ENCODE measurements at regions not wholly inside any gene's neighbourhood (a gene's known extent, or its start where the extent isn't known, plus 50 kb on each side); places are given as distances from the start of the nearest gene placed in this dataset.

DNA sequence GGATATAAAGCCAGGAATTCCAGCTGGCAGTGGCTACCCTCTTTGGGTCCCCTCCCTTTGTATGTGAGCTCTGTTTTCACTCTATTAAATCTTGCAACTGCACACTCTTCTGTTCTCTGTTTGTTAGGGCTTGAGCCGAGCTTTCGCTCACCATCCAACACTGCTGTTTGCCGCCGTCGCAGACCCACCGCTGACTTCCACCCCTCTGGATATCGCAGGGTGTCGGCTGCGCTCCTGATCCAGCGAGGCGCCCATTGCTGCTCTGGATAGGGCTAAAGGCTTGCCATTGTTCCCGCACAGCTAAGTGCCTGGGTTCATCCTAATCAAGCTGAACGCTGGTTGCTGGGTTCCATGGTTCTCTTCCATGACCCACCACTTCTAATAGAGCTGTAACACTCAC, 1433.5 kb upstream of the ADGRB3 start:
- POLR2A ChIA-PET (ENCODE audit: unreplicated experiment) = no interaction called here
- no peak for TF ChIP-seq EZH2 (IDR thresholded peaks at IDR 0.05; ENCODE audit: low read depth)
- TF ChIP-seq, protein P1, sequence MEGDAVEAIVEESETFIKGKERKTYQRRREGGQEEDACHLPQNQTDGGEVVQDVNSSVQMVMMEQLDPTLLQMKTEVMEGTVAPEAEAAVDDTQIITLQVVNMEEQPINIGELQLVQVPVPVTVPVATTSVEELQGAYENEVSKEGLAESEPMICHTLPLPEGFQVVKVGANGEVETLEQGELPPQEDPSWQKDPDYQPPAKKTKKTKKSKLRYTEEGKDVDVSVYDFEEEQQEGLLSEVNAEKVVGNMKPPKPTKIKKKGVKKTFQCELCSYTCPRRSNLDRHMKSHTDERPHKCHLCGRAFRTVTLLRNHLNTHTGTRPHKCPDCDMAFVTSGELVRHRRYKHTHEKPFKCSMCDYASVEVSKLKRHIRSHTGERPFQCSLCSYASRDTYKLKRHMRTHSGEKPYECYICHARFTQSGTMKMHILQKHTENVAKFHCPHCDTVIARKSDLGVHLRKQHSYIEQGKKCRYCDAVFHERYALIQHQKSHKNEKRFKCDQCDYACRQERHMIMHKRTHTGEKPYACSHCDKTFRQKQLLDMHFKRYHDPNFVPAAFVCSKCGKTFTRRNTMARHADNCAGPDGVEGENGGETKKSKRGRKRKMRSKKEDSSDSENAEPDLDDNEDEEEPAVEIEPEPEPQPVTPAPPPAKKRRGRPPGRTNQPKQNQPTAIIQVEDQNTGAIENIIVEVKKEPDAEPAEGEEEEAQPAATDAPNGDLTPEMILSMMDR (conservative IDR thresholded peaks at IDR 0.05) = no peak
- H3K4me3 ChIP-seq = no peak overlapping the region
- H3K9me2 ChIP-seq (ENCODE audit: insufficient read depth) = no peaks in the 10 kb centered on the region
- H3K79me2 ChIP-seq (ENCODE audit: low read depth) = no peaks in the 10 kb centered on the region
- H3K27me3 ChIP-seq (ENCODE audit: insufficient read depth, low read depth) = no peaks in the 10 kb centered on the region
- no peaks in the 10 kb centered on the region for H3K9me3 ChIP-seq (ENCODE audit: insufficient read depth, low read depth)
- no peak for DNase-seq
- H3K4me2 ChIP-seq = no peak overlapping the region
- H3F3A ChIP-seq (ENCODE audit: insufficient read depth, low read depth) = no peaks in the 10 kb centered on the region
- no peak overlapping the region for H3K27ac ChIP-seq
- no peak overlapping the region for H2AFZ ChIP-seq
- no peaks in the 10 kb centered on the region for H3K36me3 ChIP-seq (ENCODE audit: low read depth)
- intact Hi-C loops (cut with micrococcal nuclease; ENCODE audit: unreplicated experiment) = no loop called here
- CTCF ChIA-PET = no interaction called here
- no peaks in the 10 kb centered on the region for H4K20me1 ChIP-seq (ENCODE audit: insufficient read depth)
- no peaks in the 10 kb centered on the region for H3K4me1 ChIP-seq (replicated peaks; ENCODE audit: insufficient read depth)
- BruUV-seq (replicated peaks) = no TSS peak

DNA sequence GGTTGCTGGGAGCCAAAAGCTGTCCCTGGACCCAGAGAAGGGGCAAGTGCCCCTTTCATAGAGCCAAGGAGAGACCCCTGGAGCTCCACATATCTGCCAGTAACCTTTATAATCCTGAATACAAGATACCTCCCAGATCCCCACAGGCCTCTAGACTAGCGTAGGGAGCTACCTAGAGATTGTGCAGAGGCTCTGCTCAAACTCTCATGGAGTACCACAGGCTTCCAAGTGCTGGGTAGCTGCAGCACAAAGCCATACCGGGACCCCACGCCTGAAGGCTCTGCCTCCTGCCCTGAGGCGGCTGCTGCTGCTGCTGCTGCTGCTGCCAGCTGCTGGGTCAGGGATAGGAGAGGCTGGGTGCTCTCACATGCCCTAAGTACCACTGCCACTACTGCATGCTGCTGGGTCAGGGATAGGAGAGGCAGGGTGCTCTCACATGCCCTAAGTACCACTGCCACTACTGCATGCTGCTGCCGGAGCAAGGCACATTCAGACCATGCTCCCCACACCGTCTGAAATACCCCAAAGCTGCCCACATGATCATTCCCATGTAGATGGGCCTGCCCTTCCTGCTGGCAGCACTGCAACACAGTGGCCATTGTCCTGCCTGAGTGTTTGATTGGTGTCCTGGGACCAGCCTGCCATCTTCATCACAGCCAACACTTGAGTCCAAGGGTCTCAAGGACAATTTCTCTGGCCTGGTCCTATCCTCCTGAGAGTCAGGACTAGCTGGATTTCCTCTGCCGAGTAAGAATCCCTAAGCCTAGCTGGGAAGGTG, 1434.3 kb upstream of the ADGRB3 start:
- Histone ChIP-seq H3K27ac (no peak overlapping the region), H3K4me3 (no peak overlapping the region), H3K36me3 (ENCODE audit: low read depth) (no peaks in the 10 kb centered on the region), H2AFZ (no peak overlapping the region), H4K20me1 (ENCODE audit: insufficient read depth) (no peaks in the 10 kb centered on the region), H3K9me3 (ENCODE audit: insufficient read depth, low read depth) (no peaks in the 10 kb centered on the region), H3K9me2 (ENCODE audit: insufficient read depth) (no peaks in the 10 kb centered on the region), H3K4me2 (no peak overlapping the region), H3K27me3 (ENCODE audit: insufficient read depth, low read depth) (no peaks in the 10 kb centered on the region), H3K4me1 (replicated peaks; ENCODE audit: insufficient read depth) (no peaks in the 10 kb centered on the region), H3F3A (ENCODE audit: insufficient read depth, low read depth) (no peaks in the 10 kb centered on the region), H3K79me2 (ENCODE audit: low read depth) (no peaks in the 10 kb centered on the region)
- DNase-seq = no peak
- CTCF ChIA-PET = no interaction called here
- no peak for TF ChIP-seq EZH2 (IDR thresholded peaks at IDR 0.05; ENCODE audit: low read depth)
- TF ChIP-seq, protein P1 (conservative IDR thresholded peaks at IDR 0.05) = no peak
- intact Hi-C loops (cut with micrococcal nuclease; ENCODE audit: unreplicated experiment) = no loop called here
- POLR2A ChIA-PET (ENCODE audit: unreplicated experiment) = no interaction called here
- BruUV-seq (replicated peaks) = no TSS peak

DNA sequence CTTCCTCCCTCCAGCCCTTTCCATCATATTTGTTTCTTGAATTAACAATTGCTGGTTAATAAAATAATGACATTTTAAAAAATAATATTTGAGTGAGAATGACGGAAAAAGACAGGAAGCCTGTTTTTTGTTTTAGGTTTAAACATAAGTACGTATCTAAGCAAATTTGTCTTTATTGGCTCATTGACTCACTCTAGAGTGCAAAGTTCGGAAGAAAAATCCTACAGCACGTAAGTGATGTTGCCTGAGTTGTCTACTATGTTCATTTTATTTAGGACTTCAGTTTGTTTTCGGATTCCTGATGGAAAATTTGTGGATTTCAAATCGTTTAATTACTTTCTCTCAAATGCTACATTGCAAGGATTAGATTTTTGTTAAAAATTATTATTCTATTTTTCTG, 1435.7 kb upstream of the ADGRB3 start:
- Histone ChIP-seq H2AFZ (no peak overlapping the region), H3K36me3 (ENCODE audit: low read depth) (no peaks in the 10 kb centered on the region), H3K27me3 (ENCODE audit: insufficient read depth, low read depth) (no peaks in the 10 kb centered on the region), H3K4me3 (no peak overlapping the region), H3F3A (ENCODE audit: insufficient read depth, low read depth) (no peaks in the 10 kb centered on the region), H3K79me2 (ENCODE audit: low read depth) (no peaks in the 10 kb centered on the region), H3K4me2 (no peak overlapping the region), H3K4me1 (replicated peaks; ENCODE audit: insufficient read depth) (no peaks in the 10 kb centered on the region), H4K20me1 (ENCODE audit: insufficient read depth) (no peaks in the 10 kb centered on the region), H3K9me2 (ENCODE audit: insufficient read depth) (no peaks in the 10 kb centered on the region), H3K9me3 (ENCODE audit: insufficient read depth, low read depth) (no peaks in the 10 kb centered on the region), H3K27ac (no peak overlapping the region)
- TF ChIP-seq, protein P1 (conservative IDR thresholded peaks at IDR 0.05) = no peak
- no peak for TF ChIP-seq EZH2 (IDR thresholded peaks at IDR 0.05; ENCODE audit: low read depth)
- no TSS peak for BruUV-seq (replicated peaks)
- ChIA-PET CTCF (no interaction called here), POLR2A (ENCODE audit: unreplicated experiment) (no interaction called here)
- intact Hi-C loops (cut with micrococcal nuclease; ENCODE audit: unreplicated experiment) = no loop called here
- DNase-seq = no peak

Measured in PC-9 (cell line).